GM21576 (cell line): ENCODE measurements at regions not wholly inside any gene's neighbourhood (a gene's known extent, or its start where the extent isn't known, plus 50 kb on each side); places are given as distances from the start of the nearest gene placed in this dataset.

Source experiments
- ATAC-seq: cut with Tn5 transposase; IDR thresholded peaks from one replicate; pipeline ENCODE4 v1.9.1; 2021; ENCODE audit warnings: mild to moderate bottlenecking, moderate library complexity; ENCODE audit not compliant: unreplicated experiment

DNA sequence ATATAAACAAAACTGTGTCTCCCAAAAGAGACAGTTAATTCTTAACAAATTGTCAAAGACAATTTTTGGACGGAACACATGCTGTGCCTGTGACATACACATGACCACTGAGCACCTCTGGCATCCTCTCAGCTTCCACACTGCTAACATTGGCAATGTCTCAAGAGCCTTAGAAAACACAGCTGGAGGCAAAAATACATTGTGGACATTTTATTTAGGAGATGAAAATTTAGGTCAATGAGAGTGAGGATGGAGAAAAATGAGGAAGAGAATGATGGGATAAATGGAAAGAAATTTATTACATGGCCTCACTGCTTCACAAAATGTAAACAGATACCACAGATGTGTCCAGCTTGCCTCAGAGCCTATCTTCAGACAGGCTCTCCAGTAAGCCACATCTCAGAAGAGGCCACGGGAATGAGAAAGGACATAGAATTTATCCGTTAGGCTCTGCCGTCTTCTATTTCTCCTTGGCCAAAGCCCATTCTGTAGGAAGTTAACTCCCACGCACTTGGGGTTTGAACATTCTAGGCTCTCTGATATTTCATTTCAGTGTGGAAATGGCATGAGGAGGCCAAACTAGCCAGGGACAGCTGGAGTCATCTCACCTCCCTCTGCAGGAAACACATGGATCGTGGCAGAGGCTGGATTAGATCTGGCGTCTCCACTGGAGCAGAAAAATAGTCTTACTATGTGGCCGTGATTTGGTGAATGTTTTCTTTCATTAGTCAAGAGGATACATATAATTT is 519.4 kb upstream of the DSEL start:
- no peak for ATAC-seq

- no peak for ATAC-seq
Observed at GRCh38 chr18:68034296-68034695, 517.8 kb upstream of the DSEL start.

GRCh38 chr18:68033466-68033865 is 516.9 kb upstream of the DSEL start:
- ATAC-seq, result no peak

GRCh38 chr18:68024716-68025115 is 508.2 kb upstream of the DSEL start:
- no peak for ATAC-seq

- ATAC-seq, result no peak
Observed at GRCh38 chr18:68017385-68017784, 500.9 kb upstream of the DSEL start.

- no peak for ATAC-seq
Observed at GRCh38 chr18:67997496-67997895, 481.0 kb upstream of the DSEL start.

DNA sequence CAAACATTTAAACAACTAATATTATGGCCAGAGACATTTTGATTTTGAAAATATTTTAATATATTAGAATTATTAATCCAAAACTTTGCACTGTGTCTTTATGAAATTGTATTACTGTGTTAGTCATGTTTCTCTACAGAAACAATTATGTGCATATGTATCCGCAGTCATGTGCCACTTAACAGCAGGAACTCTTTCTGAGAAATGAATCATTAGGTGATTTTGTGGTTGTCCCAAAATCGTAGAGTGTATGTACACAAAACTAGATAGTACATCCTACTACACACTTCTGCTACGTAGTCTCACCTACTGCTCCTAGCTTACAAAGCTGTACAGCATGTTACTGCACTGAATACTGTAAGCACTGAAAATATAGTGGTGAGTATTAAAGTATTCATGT is 479.2 kb upstream of the DSEL start:
- no peak for ATAC-seq

DNA sequence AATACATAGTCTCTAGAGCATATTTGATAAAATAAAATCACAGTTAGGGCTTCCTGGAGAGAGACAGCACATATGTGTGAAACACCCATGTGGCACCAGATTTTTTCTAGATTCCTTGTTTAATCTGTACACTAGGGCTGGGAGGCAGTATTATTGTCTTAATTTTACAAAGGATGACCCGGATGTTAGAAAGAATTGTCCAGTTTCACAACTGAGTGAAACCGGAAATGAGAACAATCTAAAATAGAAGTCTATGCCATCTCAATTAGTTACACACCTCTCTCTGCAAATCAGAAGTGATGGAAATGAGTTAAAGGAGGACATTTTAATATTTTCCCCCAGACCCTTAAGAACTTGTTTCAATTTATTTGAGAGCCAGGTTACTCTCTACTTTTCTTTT is 463.7 kb upstream of the DSEL start:
- ATAC-seq, result no peak

DNA sequence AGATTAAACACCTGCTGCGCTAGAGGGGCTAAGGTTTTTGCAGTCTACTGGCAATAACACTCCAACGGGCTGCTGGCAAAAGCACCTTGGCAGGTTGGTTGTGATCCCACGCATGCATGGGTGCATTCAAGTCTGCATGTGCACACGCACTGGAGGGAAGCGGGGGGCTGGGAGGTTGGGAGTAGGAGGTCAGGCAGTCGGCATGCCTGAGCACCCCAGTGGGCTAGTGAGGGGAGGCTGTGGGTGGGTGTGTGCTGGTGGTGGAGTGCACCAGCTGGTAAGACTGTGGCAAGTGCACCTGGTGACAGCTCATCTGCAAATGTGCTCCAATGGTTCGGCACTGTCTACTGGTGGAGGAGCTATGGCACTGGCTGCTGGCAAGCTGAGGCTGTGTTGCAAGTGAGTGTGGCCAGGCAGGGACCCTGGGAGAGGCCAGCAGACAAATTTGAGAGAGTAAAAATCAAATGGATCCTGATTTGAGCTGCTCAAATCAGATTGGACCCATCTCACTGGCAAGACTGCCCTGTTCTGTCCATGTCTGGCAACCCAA is 460.6 kb upstream of the DSEL start:
- no peak for ATAC-seq

DNA sequence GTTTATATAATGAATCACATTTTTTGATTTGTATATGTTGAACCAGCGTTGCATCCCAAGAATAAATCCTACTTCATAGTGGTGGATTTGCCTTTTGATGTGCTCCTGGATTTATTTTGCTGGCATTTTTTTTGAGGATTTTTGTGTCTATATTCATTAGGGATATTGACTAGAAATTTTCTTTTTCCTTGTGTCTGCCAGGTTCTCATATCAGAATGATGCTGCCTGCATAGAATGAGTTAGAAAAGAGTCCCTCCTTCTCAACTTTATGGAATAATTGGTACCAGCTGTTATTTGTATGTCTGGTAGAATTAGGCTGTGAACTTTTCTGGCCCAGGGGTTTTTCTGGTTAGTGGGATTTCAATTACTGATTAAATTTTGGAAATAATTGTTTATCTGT is 457.4 kb upstream of the DSEL start:
- no peak for ATAC-seq

GRCh38 chr18:67969458-67969857 is 452.9 kb upstream of the DSEL start:
- ATAC-seq, result no peak

DNA sequence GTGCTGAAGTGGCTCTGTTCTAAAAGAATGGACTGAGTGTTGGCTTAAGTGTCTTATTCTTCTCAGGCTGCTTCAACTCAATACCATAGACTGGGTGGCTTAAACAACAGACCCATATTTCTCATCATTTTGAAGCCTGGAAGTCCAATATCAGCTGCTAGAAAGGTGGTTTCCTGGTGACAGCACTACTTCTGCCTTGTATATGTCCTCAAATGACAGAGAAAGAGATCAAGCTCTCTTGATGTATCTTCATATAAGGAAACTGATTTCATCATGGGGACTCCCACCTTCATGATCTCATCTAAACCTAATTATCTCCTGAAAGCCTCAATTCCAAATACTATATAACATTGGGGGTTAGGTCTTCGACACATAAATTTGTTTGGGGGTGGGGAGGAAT is 449.7 kb upstream of the DSEL start:
- no peak for ATAC-seq

GRCh38 chr18:67964462-67964861 is 447.9 kb upstream of the DSEL start:
- ATAC-seq, result no peak

DNA sequence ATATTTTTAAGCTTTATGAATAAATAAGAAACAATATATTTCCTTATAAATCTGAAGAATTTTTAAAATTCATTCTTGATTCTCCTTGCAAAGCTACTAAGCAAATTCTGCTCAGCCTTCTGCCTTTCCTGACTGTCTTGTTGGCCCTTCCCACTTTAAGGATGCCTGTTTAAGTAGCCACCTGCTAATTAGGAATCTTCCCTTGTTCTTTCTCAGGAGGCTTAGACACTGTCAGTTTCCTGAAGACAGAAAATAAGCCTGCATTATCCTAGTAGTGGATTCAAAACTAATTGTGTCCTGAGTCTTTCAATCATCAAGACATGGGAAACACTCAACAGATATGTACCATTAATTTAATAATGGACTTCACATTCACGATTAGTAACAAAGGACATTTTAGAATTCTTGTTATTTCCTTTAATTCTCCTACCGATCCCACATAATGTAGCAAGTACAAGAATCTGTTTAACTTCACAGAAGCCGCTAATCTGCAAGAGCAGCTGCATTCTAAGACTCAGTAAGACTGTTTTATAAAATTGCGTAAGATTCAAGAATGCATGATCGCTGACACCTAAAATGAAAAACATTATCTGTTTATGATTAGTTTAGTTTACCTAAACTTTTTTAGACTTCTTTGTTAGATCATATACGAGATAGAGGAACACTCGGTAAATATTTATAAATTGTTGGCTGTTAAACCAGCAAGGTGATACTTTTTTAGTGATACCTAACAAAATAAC is 445.4 kb upstream of the DSEL start:
- ATAC-seq, result no peak

GRCh38 chr18:67957684-67958083 is 441.2 kb upstream of the DSEL start:
- ATAC-seq, result no peak

- no peak for ATAC-seq
Observed at GRCh38 chr18:67954594-67954993, 438.1 kb upstream of the DSEL start.

GRCh38 chr18:67951137-67951536 is 434.6 kb upstream of the DSEL start:
- ATAC-seq, result no peak

DNA sequence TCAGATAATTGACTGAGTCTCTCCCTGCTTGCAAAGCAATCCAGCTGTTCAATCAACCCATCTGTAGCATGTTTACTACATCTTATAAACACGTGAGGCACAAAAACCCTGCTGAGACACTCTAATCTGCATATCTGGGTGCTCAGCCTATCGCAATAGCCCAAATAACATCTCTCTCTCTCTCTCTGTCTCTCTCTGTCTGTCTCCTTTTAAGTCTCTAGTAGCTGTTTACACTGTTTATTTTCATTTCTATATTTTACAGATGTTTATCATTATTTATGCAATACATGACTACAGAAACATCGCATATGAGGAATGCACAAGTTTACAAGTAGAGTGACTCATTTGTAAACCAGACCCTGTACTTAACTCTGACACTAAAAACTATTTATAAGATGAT is 422.1 kb upstream of the DSEL start:
- ATAC-seq, result no peak

DNA sequence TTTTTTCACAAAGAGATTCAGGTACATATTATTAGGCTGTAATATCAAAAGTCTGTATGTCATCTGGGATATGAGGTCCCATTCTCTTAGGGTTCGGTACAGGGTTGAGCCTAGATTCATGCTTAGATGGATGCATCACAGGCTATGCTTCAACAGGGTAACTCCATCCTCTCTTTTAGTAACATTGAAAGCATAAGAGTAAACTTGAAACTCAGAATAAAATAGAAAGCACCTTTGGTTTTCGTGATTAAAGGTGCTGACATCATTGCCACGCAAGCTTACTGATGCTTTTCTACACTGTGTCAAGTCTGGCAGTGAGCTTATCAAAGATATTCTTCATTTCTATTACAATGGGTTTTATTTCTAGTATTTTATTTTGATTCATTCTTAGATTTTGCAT is 419.1 kb upstream of the DSEL start:
- ATAC-seq, result no peak

- ATAC-seq, result no peak
Observed at GRCh38 chr18:67933271-67933670, 416.8 kb upstream of the DSEL start.

DNA sequence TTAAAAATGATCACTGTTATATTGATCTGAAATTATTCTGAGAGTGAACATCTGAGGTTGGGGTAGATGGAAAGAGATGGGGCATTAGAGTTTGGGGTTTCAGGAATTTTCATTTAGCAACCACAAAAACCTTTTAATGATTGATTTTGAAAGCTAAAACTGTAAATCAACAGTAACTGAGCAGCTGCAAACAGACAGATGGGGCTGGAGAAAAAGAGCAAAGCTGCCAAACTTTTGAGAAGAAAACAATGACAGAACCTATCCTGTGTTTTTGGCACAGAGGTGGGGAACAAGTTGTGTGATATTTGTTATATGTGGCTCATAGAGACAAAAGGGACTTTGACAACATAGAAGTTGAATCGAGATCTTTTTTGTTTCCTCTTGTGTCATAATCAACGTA is 415.8 kb upstream of the DSEL start:
- ATAC-seq, result no peak
